ENCODE measurements at regions not wholly inside any gene's neighbourhood (a gene's known extent, or its start where the extent isn't known, plus 50 kb on each side); places are given as distances from the start of the nearest gene placed in this dataset.

- no peak for TF ChIP-seq CTCF (IDR thresholded peaks at IDR 0.05; ENCODE audit: insufficient read depth, low read length, missing control alignments)
- POLR2A ChIA-PET: no interaction called here
- no peak for DNase-seq (ENCODE audit: low read depth, low spot score)
- no peak overlapping the region for H3K4me3 ChIP-seq (ENCODE audit: low read depth, low read length)
- CTCF ChIA-PET: no interaction called here
These were observed 272.0 kb upstream of the DIO3 start for GRCh38 chr14:101289230-101289690.

GRCh38 chr14:101289911-101290310 is 271.4 kb upstream of the DIO3 start:
- ChIA-PET POLR2A (no interaction called here), CTCF (no interaction called here)
- no peak for TF ChIP-seq CTCF (IDR thresholded peaks at IDR 0.05; ENCODE audit: insufficient read depth, low read length, missing control alignments)
- no peak overlapping the region for H3K4me3 ChIP-seq (ENCODE audit: low read depth, low read length)
- DNase-seq (ENCODE audit: low read depth, low spot score): no peak

- TF ChIP-seq CTCF (IDR thresholded peaks at IDR 0.05; ENCODE audit: insufficient read depth, low read length, missing control alignments): no peak
- no peak overlapping the region for H3K4me3 ChIP-seq (ENCODE audit: low read depth, low read length)
- ChIA-PET CTCF (no interaction called here), POLR2A (no interaction called here)
- DNase-seq (ENCODE audit: low read depth, low spot score): no peak
These were observed 270.7 kb upstream of the DIO3 start for GRCh38 chr14:101290611-101291010.

GRCh38 chr14:101291390-101291789 is 269.9 kb upstream of the DIO3 start:
- TF ChIP-seq CTCF (IDR thresholded peaks at IDR 0.05; ENCODE audit: insufficient read depth, low read length, missing control alignments): no peak
- no peak for DNase-seq (ENCODE audit: low read depth, low spot score)
- H3K4me3 ChIP-seq (ENCODE audit: low read depth, low read length): no peak overlapping the region
- ChIA-PET POLR2A (no interaction called here), CTCF (no interaction called here)

GRCh38 chr14:101292448-101292847 is 268.8 kb upstream of the DIO3 start:
- ChIA-PET CTCF (no interaction called here), POLR2A (no interaction called here)
- no peak for DNase-seq (ENCODE audit: low read depth, low spot score)
- TF ChIP-seq CTCF (IDR thresholded peaks at IDR 0.05; ENCODE audit: insufficient read depth, low read length, missing control alignments): no peak
- H3K4me3 ChIP-seq (ENCODE audit: low read depth, low read length): no peak overlapping the region

GRCh38 chr14:101293605-101294004 is 267.7 kb upstream of the DIO3 start:
- ChIA-PET POLR2A (no interaction called here), CTCF (no interaction called here)
- TF ChIP-seq CTCF (IDR thresholded peaks at IDR 0.05; ENCODE audit: insufficient read depth, low read length, missing control alignments): no peak
- no peak for DNase-seq (ENCODE audit: low read depth, low spot score)
- H3K4me3 ChIP-seq (ENCODE audit: low read depth, low read length): no peak overlapping the region

Data from AG04449 (cell line).